Stimulated activated CD8-positive, alpha-beta memory T cell treated with anti-CD3 and anti-CD28 coated beads, Interleukin-15, amount 100 ng/mL, for 48 hours (primary cell): ENCODE measurements at regions not wholly inside any gene's neighbourhood (a gene's known extent, or its start where the extent isn't known, plus 50 kb on each side); places are given as distances from the start of the nearest gene placed in this dataset.

Source experiments
- DNase-seq, 2 donors: peaks; one replicate each; pipeline ENCODE4 v3.0.0-alpha.2; 2020; ENCODE audit warnings: low read depth in 2 of 2

- DNase-seq, result no peak
Measured at GRCh38 chr3:118408431-118408830, 626.2 kb downstream of the IGSF11 start.

GRCh38 chr3:118412503-118412902, 622.1 kb downstream of the IGSF11 start:
- DNase-seq, result no peak

- DNase-seq, result no peak
Measured at GRCh38 chr3:118425272-118425837, 609.3 kb downstream of the IGSF11 start.

- DNase-seq, result no peak
Measured at GRCh38 chr3:118433825-118434224, 600.8 kb downstream of the IGSF11 start.

- DNase-seq, result no peak
Measured at GRCh38 chr3:118435851-118436350, 598.7 kb downstream of the IGSF11 start.

GRCh38 chr3:118436697-118437262, 597.9 kb downstream of the IGSF11 start:
- no peak for DNase-seq

GRCh38 chr3:118445036-118445435, 589.6 kb downstream of the IGSF11 start:
- DNase-seq, result no peak

- no peak for DNase-seq
Measured at GRCh38 chr3:118447339-118447738, 587.3 kb downstream of the IGSF11 start.

- DNase-seq, result no peak
Measured at GRCh38 chr3:118466795-118467330, 567.8 kb downstream of the IGSF11 start.

GRCh38 chr3:118468801-118469200, 565.8 kb downstream of the IGSF11 start:
- DNase-seq, result no peak

- DNase-seq, result no peak
Measured at GRCh38 chr3:118472586-118472985, 562.1 kb downstream of the IGSF11 start.

- no peak for DNase-seq
Measured at GRCh38 chr3:118473343-118473742, 561.3 kb downstream of the IGSF11 start.

- DNase-seq, result no peak
Measured at GRCh38 chr3:118476885-118477618, 557.6 kb downstream of the IGSF11 start.

- DNase-seq, result no peak
Measured at GRCh38 chr3:118477768-118478167, 556.9 kb downstream of the IGSF11 start.

GRCh38 chr3:118478706-118479276, 555.9 kb downstream of the IGSF11 start:
- DNase-seq, result no peak

GRCh38 chr3:118479376-118479775, 555.3 kb downstream of the IGSF11 start:
- DNase-seq, result no peak

- no peak for DNase-seq
Measured at GRCh38 chr3:118480101-118480860, 554.4 kb downstream of the IGSF11 start.

- DNase-seq, result no peak
Measured at GRCh38 chr3:118485693-118486092, 549.0 kb downstream of the IGSF11 start.

- no peak for DNase-seq
Measured at GRCh38 chr3:118487734-118488133, 546.9 kb downstream of the IGSF11 start.

- no peak for DNase-seq
Measured at GRCh38 chr3:118488732-118489131, 545.9 kb downstream of the IGSF11 start.

GRCh38 chr3:118495206-118495605, 539.4 kb downstream of the IGSF11 start:
- DNase-seq, result no peak

GRCh38 chr3:118497274-118497673, 537.4 kb downstream of the IGSF11 start:
- DNase-seq, result no peak
